CD14-positive monocyte (primary cell): ENCODE measurements at regions not wholly inside any gene's neighbourhood (a gene's known extent, or its start where the extent isn't known, plus 50 kb on each side); places are given as distances from the start of the nearest gene placed in this dataset.

Experiments used
- DNase-seq, 3 donors: peaks; one replicate each; pipeline ENCODE4 v3.0.0-alpha.2; 2011 to 2022
- H2AFZ ChIP-seq: 2 replicates; pipeline ENCODE4 v1.6.0; 2012; ENCODE audit warnings: mild to moderate bottlenecking, low read depth, low read length, inconsistent platforms; ENCODE audit not compliant: insufficient read depth, poor library complexity, severe bottlenecking
- H3K27ac ChIP-seq, 2 donors: 1 replicate in 1 of 2; 2 replicates in 1 of 2; pipeline ENCODE4 v1.5.1; 2012 to 2013; ENCODE audit warnings: low read length in 2 of 2, control low read depth in 1 of 2, inconsistent platforms in 1 of 2, low read depth in 1 of 2, mild to moderate bottlenecking in 1 of 2
- H3K27me3 ChIP-seq, 2 donors: one replicate each; pipeline versions ENCODE4 v1.6.0 to v1.6.1; 2011 to 2013; ENCODE audit warnings: low read length in 2 of 2; ENCODE audit not compliant: control insufficient read depth in 2 of 2, insufficient read depth in 2 of 2
- H3K36me3 ChIP-seq, 2 donors: replicated peaks in 1 of 2; 1 replicate in 1 of 2; 2 replicates in 1 of 2; pipeline versions ENCODE4 v1.5.1 to v1.6.1; 2012 to 2013; ENCODE audit warnings: low read length in 2 of 2, control low read depth in 1 of 2, inconsistent platforms in 1 of 2, mild to moderate bottlenecking in 1 of 2; ENCODE audit not compliant: insufficient read depth in 2 of 2, control insufficient read depth in 1 of 2
- H3K4me1 ChIP-seq, 2 donors: 1 replicate in 1 of 2; 2 replicates in 1 of 2; pipeline versions ENCODE4 v1.5.1 to v1.6.1; 2012 to 2013; ENCODE audit warnings: low read length in 2 of 2, control low read depth in 1 of 2, inconsistent platforms in 1 of 2, mild to moderate bottlenecking in 1 of 2, moderate library complexity in 1 of 2; ENCODE audit not compliant: insufficient read depth in 2 of 2, control insufficient read depth in 1 of 2
- H3K4me2 ChIP-seq: replicated peaks from 2 replicates; pipeline ENCODE3; 2012; ENCODE audit warnings: low read length, moderate library complexity, mild to moderate bottlenecking; ENCODE audit not compliant: poor library complexity, severe bottlenecking; ENCODE audit errors: extremely low read depth
- H3K4me3 ChIP-seq, 3 experiments: fragments of 200-600 bp in 1 of 3; sonication (generic) in 1 of 3; replicated peaks in 1 of 3; 1 replicate in 2 of 3; 2 replicates in 1 of 3; pipeline ENCODE4 v1.5.1; 2011 to 2013; ENCODE audit warnings: low read length in 3 of 3, mild to moderate bottlenecking in 3 of 3, control low read depth in 2 of 3, low read depth in 2 of 3, inconsistent platforms in 1 of 3, moderate library complexity in 1 of 3
- H3K79me2 ChIP-seq: 2 replicates; pipeline ENCODE4 v1.6.0; 2012; ENCODE audit warnings: mild to moderate bottlenecking, control low read depth, inconsistent platforms, low read length, moderate library complexity; ENCODE audit not compliant: insufficient read depth
- H3K9ac ChIP-seq: 2 replicates; pipeline ENCODE4 v1.6.0; 2017; ENCODE audit warnings: low read length, mild to moderate bottlenecking; ENCODE audit not compliant: insufficient read depth, poor library complexity, severe bottlenecking
- H3K9me3 ChIP-seq, 2 donors: replicated peaks in 1 of 2; 1 replicate in 1 of 2; 2 replicates in 1 of 2; pipeline versions ENCODE4 v1.5.1 to v1.6.1; 2012 to 2013; ENCODE audit warnings: low read length in 2 of 2, control low read depth in 1 of 2; ENCODE audit not compliant: control insufficient read depth in 1 of 2, insufficient read depth in 1 of 2
- H4K20me1 ChIP-seq: 2 replicates; pipeline ENCODE4 v1.6.0; 2012; ENCODE audit warnings: mild to moderate bottlenecking, low read length, control low read depth, moderate library complexity; ENCODE audit not compliant: insufficient read depth
- H3K27ac Mint-ChIP-seq, 7 donors: one replicate each; pipeline ENCODE4 v1.8.0; 2020; ENCODE audit warnings: mild to moderate bottlenecking in 7 of 7, mixed read lengths in 7 of 7, moderate library complexity in 6 of 7, inconsistent platforms in 2 of 7
- H3K27me3 Mint-ChIP-seq, 3 donors: one replicate each; pipeline ENCODE4 v1.8.0; 2021 to 2022; ENCODE audit warnings: low read depth in 3 of 3, mild to moderate bottlenecking in 3 of 3, mixed read lengths in 3 of 3, moderate library complexity in 3 of 3, inconsistent platforms in 1 of 3
- H3K36me3 Mint-ChIP-seq, 2 donors: one replicate each; pipeline ENCODE4 v1.8.0; 2020; ENCODE audit warnings: mixed read lengths in 2 of 2, inconsistent platforms in 1 of 2, mild to moderate bottlenecking in 1 of 2
- H3K4me1 Mint-ChIP-seq: one replicate; pipeline ENCODE4 v1.8.0; 2020; ENCODE audit warnings: mild to moderate bottlenecking, mixed read lengths
- H3K4me3 Mint-ChIP-seq, 2 donors: one replicate each; pipeline ENCODE4 v1.8.0; 2020; ENCODE audit warnings: mild to moderate bottlenecking in 2 of 2, mixed read lengths in 2 of 2, moderate library complexity in 1 of 2
- H3K9me3 Mint-ChIP-seq, 7 donors: one replicate each; pipeline ENCODE4 v1.8.0; 2020 to 2022; ENCODE audit warnings: mixed read lengths in 7 of 7, mild to moderate bottlenecking in 6 of 7, moderate library complexity in 6 of 7, inconsistent platforms in 2 of 7
- WGBS: methylation state at CpG from one replicate; pipeline ENCODE4 v1.1.5; 2013; ENCODE audit warnings: missing lambda C conversion rate; ENCODE audit not compliant: insufficient coverage; 5-methylcytosine and 5-hydroxymethylcytosine counted together
- intact Hi-C, 2 donors: fragments of 100-400 bp; cut with micrococcal nuclease; formaldehyde crosslinking; loops; one replicate each; pipeline versions ENCODE4 v1.15.0 to v1.15.1; 2023
- TF ChIP-seq, protein P1 (sequence below): fragments of 200-600 bp; IDR thresholded peaks from one replicate; pipeline ENCODE4 v1.8.0; 2022; ENCODE audit warnings: antibody characterized with exemption, mild to moderate bottlenecking

- Mint-ChIP-seq H3K4me3 (no peak overlapping the region), H3K4me1 (no peaks in the 10 kb centered on the region), H3K27me3 (peaks cover 0 to 10% (median 9%) of the 10 kb centered on the region in 3 donors), H3K9me3 (peaks cover 0 to 12% (median 2%) of the 10 kb centered on the region in 7 donors), H3K27ac (no peak overlapping the region), H3K36me3 (no peaks in the 10 kb centered on the region)
- Histone ChIP-seq H3K27me3 (no peaks in the 10 kb centered on the region), H3K36me3 (no peaks in the 10 kb centered on the region), H2AFZ (no peak overlapping the region), H3K9ac (no peak overlapping the region), H3K27ac (no peak overlapping the region), H4K20me1 (no peaks in the 10 kb centered on the region), H3K79me2 (no peaks in the 10 kb centered on the region), H3K9me3 (no peaks in the 10 kb centered on the region), H3K4me2 (no peak overlapping the region), H3K4me3 (no peak overlapping the region), H3K4me1 (no peaks in the 10 kb centered on the region)
- DNase-seq: no peak
- TF ChIP-seq, protein P1, sequence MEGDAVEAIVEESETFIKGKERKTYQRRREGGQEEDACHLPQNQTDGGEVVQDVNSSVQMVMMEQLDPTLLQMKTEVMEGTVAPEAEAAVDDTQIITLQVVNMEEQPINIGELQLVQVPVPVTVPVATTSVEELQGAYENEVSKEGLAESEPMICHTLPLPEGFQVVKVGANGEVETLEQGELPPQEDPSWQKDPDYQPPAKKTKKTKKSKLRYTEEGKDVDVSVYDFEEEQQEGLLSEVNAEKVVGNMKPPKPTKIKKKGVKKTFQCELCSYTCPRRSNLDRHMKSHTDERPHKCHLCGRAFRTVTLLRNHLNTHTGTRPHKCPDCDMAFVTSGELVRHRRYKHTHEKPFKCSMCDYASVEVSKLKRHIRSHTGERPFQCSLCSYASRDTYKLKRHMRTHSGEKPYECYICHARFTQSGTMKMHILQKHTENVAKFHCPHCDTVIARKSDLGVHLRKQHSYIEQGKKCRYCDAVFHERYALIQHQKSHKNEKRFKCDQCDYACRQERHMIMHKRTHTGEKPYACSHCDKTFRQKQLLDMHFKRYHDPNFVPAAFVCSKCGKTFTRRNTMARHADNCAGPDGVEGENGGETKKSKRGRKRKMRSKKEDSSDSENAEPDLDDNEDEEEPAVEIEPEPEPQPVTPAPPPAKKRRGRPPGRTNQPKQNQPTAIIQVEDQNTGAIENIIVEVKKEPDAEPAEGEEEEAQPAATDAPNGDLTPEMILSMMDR: no peak
- no CpG with 5 or more reads among the region's 3 CpGs for WGBS
- intact Hi-C loops: no loop called here
Measured at GRCh38 chr16:87156195-87156594, 161.0 kb downstream of the C16orf95 start.

GRCh38 chr16:87160234-87160636 is 157.0 kb downstream of the C16orf95 start:
- Mint-ChIP-seq H3K27me3 (peaks cover 0 to 11% (median 8%) of the 10 kb centered on the region in 3 donors), H3K4me1 (no peaks in the 10 kb centered on the region), H3K36me3 (no peaks in the 10 kb centered on the region), H3K9me3 (peaks cover 0 to 2% (median 0%) of the 10 kb centered on the region in 7 donors), H3K27ac (no peak overlapping the region), H3K4me3 (no peak overlapping the region)
- no peaks in the 10 kb centered on the region for H3K9me3 ChIP-seq
- H3K9ac ChIP-seq: no peak overlapping the region
- intact Hi-C loops: no loop called here
- H3K4me2 ChIP-seq: no peak overlapping the region
- no peaks in the 10 kb centered on the region for H4K20me1 ChIP-seq
- no peaks in the 10 kb centered on the region for H3K79me2 ChIP-seq
- H3K36me3 ChIP-seq: no peaks in the 10 kb centered on the region
- H3K27ac ChIP-seq: no peak overlapping the region
- WGBS: 90% methylated on average over 14 of the region's 15 CpGs
- H3K4me1 ChIP-seq: no peaks in the 10 kb centered on the region
- DNase-seq: no peak
- H3K27me3 ChIP-seq: no peaks in the 10 kb centered on the region
- TF ChIP-seq, protein P1: no peak
- no peak overlapping the region for H3K4me3 ChIP-seq
- H2AFZ ChIP-seq: no peak overlapping the region
